Keratinocyte (primary cell): ENCODE measurements at regions not wholly inside any gene's neighbourhood (a gene's known extent, or its start where the extent isn't known, plus 50 kb on each side); places are given as distances from the start of the nearest gene placed in this dataset.

Experiments used
- DNase-seq: peaks from one replicate; pipeline ENCODE4 v3.0.0-alpha.2; 2011; ENCODE audit warnings: low read depth, missing footprints, low spot score
- FAIRE-seq: peaks from 2 replicates; lab custom pipeline; 2011; peaks lifted over from hg19 to GRCh38; lab: Jason Lieb, UNC
- H2AFZ ChIP-seq: 2 replicates; pipeline ENCODE4 v1.6.0; 2012; ENCODE audit warnings: low read length, control low read depth, inconsistent platforms; ENCODE audit not compliant: control insufficient read depth
- H3K27ac ChIP-seq: 2 replicates; pipeline ENCODE4 v1.5.1; 2011; ENCODE audit warnings: low read length; ENCODE audit not compliant: control insufficient read depth, insufficient read depth
- H3K27me3 ChIP-seq: 3 replicates; pipeline ENCODE4 v1.6.0; 2011; ENCODE audit warnings: low read length; ENCODE audit not compliant: control insufficient read depth, insufficient read depth; ENCODE audit errors: extremely low read depth
- H3K36me3 ChIP-seq, 2 experiments: 2 replicates in 1 of 2; 3 replicates in 1 of 2; pipeline ENCODE4 v1.5.1; 2011; ENCODE audit warnings: low read length in 2 of 2, mild to moderate bottlenecking in 1 of 2; ENCODE audit not compliant: control insufficient read depth in 2 of 2, insufficient read depth in 2 of 2; ENCODE audit errors: extremely low read depth in 1 of 2
- H3K4me1 ChIP-seq: 3 replicates; pipeline ENCODE4 v1.5.1; 2011; ENCODE audit warnings: low read length; ENCODE audit not compliant: control insufficient read depth, insufficient read depth; ENCODE audit errors: extremely low read depth
- H3K4me2 ChIP-seq: 3 replicates; pipeline ENCODE4 v1.6.0; 2011; ENCODE audit warnings: low read depth, low read length; ENCODE audit not compliant: control insufficient read depth, insufficient read depth; ENCODE audit errors: extremely low read depth
- H3K4me3 ChIP-seq, 3 experiments: fragments of 200-600 bp in 1 of 3; sonication (generic) in 1 of 3; 2 replicates in 2 of 3; 3 replicates in 1 of 3; pipeline ENCODE4 v1.5.1; 2011 to 2016; ENCODE audit warnings: low read length in 3 of 3, mild to moderate bottlenecking in 3 of 3, control low read depth in 2 of 3, inconsistent platforms in 1 of 3, low read depth in 1 of 3, mixed read lengths in 1 of 3, mixed run types in 1 of 3, moderate library complexity in 1 of 3; ENCODE audit not compliant: control insufficient read depth in 2 of 3, insufficient read depth in 2 of 3; ENCODE audit errors: extremely low read depth in 1 of 3
- H3K79me2 ChIP-seq: 2 replicates; pipeline ENCODE4 v1.6.0; 2012; ENCODE audit warnings: low read length; ENCODE audit not compliant: control insufficient read depth, insufficient read depth
- H3K9ac ChIP-seq: 3 replicates; pipeline ENCODE4 v1.6.0; 2011; ENCODE audit warnings: low read length; ENCODE audit not compliant: control insufficient read depth, insufficient read depth; ENCODE audit errors: extremely low read depth
- H3K9me1 ChIP-seq: 3 replicates; pipeline ENCODE4 v1.6.0; 2011; ENCODE audit warnings: low read length; ENCODE audit not compliant: control insufficient read depth, insufficient read depth; ENCODE audit errors: extremely low read depth
- H3K9me3 ChIP-seq: 2 replicates; pipeline ENCODE4 v1.5.1; 2012; ENCODE audit warnings: low read depth, low read length; ENCODE audit not compliant: control insufficient read depth
- H4K20me1 ChIP-seq: 3 replicates; pipeline ENCODE4 v1.6.0; 2011; ENCODE audit warnings: low read length; ENCODE audit not compliant: control insufficient read depth, insufficient read depth; ENCODE audit errors: extremely low read depth
- CTCF ChIP-seq, 3 experiments: IDR thresholded peaks in 1 of 3; conservative IDR thresholded peaks in 1 of 3; optimal IDR thresholded peaks in 1 of 3; 2 replicates in 2 of 3; 3 replicates in 1 of 3; pipeline versions ENCODE3 to v1.5.1; 2011; ENCODE audit warnings: low read length in 3 of 3, mild to moderate bottlenecking in 3 of 3, moderate library complexity in 2 of 3, control low read depth in 1 of 3, inconsistent platforms in 1 of 3; ENCODE audit not compliant: insufficient read depth in 2 of 3; ENCODE audit errors: extremely low read depth in 1 of 3
- EZH2 ChIP-seq: IDR thresholded peaks from one replicate; pipeline ENCODE4 v1.6.1; 2012; ENCODE audit warnings: inconsistent platforms, mild to moderate bottlenecking, low read length, moderate library complexity
- dilution Hi-C: fragments of 300-500 bp; cut with MboI; formaldehyde crosslinking; loops from one replicate; pipeline ENCODE4 v1.7.0; 2020; ENCODE audit warnings: low sequenced_read_pairs; ENCODE audit not compliant: extremely low pct_ligation_motif_present

- Histone ChIP-seq H3K36me3 (no peaks in the 10 kb centered on the region), H3K9me3 (no peaks in the 10 kb centered on the region), H3K4me2 (no peak overlapping the region), H3K79me2 (no peaks in the 10 kb centered on the region), H3K27ac (no peak overlapping the region), H3K4me1 (no peaks in the 10 kb centered on the region), H3K4me3 (no peak overlapping the region), H3K9me1 (no peaks in the 10 kb centered on the region), H4K20me1 (no peaks in the 10 kb centered on the region), H2AFZ (no peak overlapping the region), H3K9ac (no peak overlapping the region), H3K27me3 (no peaks in the 10 kb centered on the region)
- TF ChIP-seq CTCF (optimal IDR thresholded peaks at IDR 0.05 in 1 of 3, IDR thresholded peaks at IDR 0.05 in 1 of 3, conservative IDR thresholded peaks at IDR 0.05 in 1 of 3; ENCODE audit: extremely low read depth in 1 of 3, insufficient read depth in 2 of 3, low read length in 3 of 3) (no peak), EZH2 (no peak)
- DNase-seq (no peak), FAIRE-seq (no peak)
- dilution Hi-C loops = no loop called here
Measured at GRCh38 chr2:16378031-16378430, 287.6 kb downstream of the CYRIA start.

DNA sequence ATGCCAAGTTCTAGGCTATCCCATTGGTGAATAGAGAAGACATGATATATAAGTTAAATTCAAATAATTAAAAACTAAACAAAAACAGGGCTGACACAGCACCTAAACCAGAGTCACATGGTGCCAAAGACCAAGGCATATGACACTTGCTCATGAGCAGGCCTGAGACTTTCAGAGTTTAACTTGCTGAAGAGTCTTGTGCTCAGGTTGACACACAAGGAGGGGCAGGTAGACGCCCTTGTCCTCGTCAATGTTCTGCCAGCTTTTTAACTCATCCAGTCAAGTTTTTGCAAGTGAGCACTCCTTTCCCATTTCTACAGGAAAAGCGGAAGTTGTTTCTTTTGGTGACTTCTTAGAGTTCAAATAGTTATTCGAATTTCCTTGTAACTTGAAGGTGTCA lies 289.7 kb downstream of the CYRIA start:
- FAIRE-seq (no peak), DNase-seq (no peak)
- H3K9me1 ChIP-seq = no peaks in the 10 kb centered on the region
- no peak overlapping the region for H3K9ac ChIP-seq
- TF ChIP-seq EZH2 (no peak), CTCF (optimal IDR thresholded peaks at IDR 0.05 in 1 of 3, IDR thresholded peaks at IDR 0.05 in 1 of 3, conservative IDR thresholded peaks at IDR 0.05 in 1 of 3; ENCODE audit: extremely low read depth in 1 of 3, insufficient read depth in 2 of 3, low read length in 3 of 3) (no peak)
- H3K27ac ChIP-seq = no peak overlapping the region
- no peaks in the 10 kb centered on the region for H3K36me3 ChIP-seq
- H3K4me1 ChIP-seq = no peaks in the 10 kb centered on the region
- no peak overlapping the region for H3K4me2 ChIP-seq
- no peaks in the 10 kb centered on the region for H3K9me3 ChIP-seq
- no peaks in the 10 kb centered on the region for H3K27me3 ChIP-seq
- H3K4me3 ChIP-seq = no peak overlapping the region
- H3K79me2 ChIP-seq = no peaks in the 10 kb centered on the region
- dilution Hi-C loops = no loop called here
- H2AFZ ChIP-seq = no peak overlapping the region
- no peaks in the 10 kb centered on the region for H4K20me1 ChIP-seq
